ENCODE measurements at regions not wholly inside any gene's neighbourhood (a gene's known extent, or its start where the extent isn't known, plus 50 kb on each side); places are given as distances from the start of the nearest gene placed in this dataset.
"Not testable (repeated sequence)": the region's sequence is repeated elsewhere in the genome, so short reads cannot be mapped to it uniquely, and the experiment has no call there.

GRCh38 chr5:112576298-112576925 is 157.3 kb upstream of the EPB41L4A start:
- no peak for DNase-seq

GRCh38 chr5:112579599-112580170 is 158.0 kb upstream of the APC start:
- DNase-seq, result no peak

- no peak for DNase-seq
Measured at GRCh38 chr5:112581811-112582320, 155.8 kb upstream of the APC start.

DNA sequence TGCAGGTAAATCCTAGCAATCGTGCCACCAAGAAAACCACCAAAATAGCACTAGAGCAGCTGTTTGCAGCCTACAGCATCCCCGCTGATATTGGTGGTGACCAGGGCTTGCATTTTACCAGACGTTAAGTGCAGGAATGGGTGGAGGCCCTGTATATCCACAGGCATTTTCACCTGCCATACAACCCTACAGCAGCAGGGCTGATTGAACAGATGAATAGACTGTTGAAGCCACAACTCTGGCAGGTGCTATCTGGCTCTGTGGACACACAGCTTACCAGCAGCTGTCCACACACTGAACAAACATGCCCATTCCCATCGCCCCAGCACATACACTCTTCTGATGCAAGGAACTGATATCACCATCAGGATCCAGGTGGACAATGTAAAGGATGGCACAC is 154.5 kb upstream of the APC start:
- DNase-seq, result no peak

GRCh38 chr5:112584781-112585180 is 152.9 kb upstream of the APC start:
- DNase-seq, result no peak

GRCh38 chr5:112586596-112587062 is 151.1 kb upstream of the APC start:
- DNase-seq, result no peak

DNA sequence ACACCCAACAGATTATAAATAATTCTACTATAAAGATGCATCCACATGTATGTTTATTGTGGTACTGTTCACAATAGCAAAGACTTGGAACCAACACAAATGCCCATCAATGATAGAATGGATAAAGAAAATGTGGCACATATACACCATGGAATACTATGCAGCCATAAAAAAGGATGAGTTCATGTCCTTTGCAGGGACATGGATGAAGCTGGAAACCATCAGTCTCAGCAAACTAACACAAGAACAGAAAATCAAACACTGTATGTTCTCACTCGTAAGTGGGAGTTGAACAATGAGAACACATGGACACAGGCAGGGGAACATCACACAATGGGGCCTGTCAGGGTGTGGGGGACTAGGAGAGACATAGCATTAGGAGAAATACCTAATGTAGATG is 146.8 kb upstream of the APC start:
- not testable (repeated sequence) for DNase-seq

DNA sequence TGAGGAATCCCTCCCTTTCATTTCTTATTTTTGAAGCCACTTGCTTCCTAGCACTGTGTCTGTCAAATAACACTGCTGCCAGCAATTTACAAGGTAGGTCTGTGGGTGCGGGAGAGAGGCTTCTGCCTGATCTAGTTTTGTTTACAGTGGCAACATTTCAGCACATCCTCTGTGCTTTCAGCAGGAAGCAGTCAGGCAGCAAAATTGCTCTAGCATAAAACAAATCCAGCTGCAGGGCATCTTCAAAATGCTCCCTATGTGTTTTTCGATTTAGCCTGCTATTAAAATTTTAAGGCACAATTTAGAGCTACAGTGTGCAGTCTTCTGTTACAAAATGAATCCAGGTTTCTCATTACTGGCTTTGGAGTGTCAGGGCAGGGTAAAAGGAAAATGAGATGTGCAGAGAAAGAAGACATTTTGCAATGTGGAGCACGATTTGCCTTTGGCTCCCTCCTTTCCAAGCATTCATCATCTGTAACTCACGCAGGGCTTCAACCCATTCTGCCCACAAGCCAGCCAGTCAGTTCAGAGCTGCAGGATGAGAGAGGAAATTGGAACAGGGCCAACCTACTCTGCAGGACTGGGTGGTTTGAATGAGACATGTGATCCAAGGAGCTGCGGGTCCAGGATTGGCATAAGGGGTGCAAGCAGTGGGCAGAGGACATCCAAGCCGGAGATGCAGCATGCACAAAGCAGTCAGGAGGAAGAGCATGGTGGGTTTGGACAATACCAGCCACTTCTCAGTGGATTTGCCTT is 143.4 kb upstream of the APC start:
- DNase-seq, result peak; percentile 62

GRCh38 chr5:112594941-112595340 is 142.7 kb upstream of the APC start:
- DNase-seq, result no peak

GRCh38 chr5:112597831-112598230 is 139.9 kb upstream of the APC start:
- DNase-seq, result no peak

GRCh38 chr5:112600510-112600909 is 137.2 kb upstream of the APC start:
- DNase-seq, result not testable (repeated sequence)

DNA sequence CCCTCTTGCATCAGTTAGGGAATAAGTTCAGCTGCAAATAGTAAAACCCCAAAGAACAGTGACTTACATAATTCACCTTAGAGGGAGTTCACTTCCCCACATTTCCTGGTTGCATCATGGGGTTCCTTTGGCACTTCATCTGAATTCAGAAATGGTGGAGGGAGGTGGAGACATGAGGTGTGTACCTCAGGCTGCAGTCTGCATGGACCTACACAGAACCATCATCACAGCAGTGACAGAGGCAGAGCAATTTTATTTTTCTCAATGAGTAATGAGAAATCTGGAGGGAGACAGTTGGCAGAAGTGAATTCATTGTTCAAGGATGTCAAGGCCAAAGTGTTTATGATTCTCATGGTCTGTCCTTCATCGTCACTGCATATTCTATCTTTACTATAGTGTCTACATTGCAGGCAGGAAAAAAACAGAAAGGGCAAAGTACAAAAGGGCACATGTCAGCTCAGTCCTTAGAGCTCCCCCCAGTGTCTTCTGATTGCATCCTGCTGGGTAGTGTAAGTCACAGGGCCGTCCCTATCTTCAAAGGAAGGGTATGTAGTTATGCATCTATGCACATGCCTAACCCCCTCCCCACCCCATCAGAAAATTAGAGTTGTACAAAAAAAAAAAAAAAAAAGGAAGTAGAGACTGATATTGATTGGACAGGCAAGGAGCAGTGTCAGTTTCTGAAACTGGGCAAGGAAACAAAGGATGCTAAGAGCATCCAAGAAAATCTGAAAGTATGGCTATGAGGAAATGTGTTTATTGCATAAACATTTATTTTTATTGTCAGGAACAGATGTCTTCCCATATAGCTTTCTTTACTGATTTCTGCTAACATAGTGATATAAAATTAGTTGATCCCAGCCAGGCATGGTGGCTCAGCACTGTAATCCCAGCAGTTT is 132.7 kb upstream of the APC start:
- no peak for DNase-seq

GRCh38 chr5:112608975-112609374 is 128.7 kb upstream of the APC start:
- DNase-seq, result no peak

- no peak for DNase-seq
Measured at GRCh38 chr5:112612663-112613062, 125.0 kb upstream of the APC start.

DNA sequence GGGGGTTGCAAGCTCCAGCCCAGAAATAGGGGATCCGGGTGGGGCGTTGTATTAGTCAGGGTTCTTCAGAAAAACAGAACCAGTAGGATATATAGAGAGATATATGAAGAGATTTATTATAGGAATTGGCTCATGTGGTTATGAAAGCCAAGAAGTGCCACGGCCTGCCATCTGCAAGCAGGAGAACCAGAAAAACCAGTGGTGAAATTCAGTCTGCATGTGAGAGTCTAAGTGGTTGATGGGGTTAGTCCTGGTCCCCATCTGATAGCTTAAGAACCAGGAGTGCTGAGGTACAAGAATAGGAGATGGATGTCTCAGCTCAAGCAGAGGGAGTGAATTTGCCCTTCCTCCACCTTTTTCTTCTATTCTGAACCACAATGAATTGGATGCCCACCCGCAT is 123.4 kb upstream of the APC start:
- DNase-seq, result no peak

GRCh38 chr5:112614986-112615385 is 122.7 kb upstream of the APC start:
- DNase-seq, result no peak

DNA sequence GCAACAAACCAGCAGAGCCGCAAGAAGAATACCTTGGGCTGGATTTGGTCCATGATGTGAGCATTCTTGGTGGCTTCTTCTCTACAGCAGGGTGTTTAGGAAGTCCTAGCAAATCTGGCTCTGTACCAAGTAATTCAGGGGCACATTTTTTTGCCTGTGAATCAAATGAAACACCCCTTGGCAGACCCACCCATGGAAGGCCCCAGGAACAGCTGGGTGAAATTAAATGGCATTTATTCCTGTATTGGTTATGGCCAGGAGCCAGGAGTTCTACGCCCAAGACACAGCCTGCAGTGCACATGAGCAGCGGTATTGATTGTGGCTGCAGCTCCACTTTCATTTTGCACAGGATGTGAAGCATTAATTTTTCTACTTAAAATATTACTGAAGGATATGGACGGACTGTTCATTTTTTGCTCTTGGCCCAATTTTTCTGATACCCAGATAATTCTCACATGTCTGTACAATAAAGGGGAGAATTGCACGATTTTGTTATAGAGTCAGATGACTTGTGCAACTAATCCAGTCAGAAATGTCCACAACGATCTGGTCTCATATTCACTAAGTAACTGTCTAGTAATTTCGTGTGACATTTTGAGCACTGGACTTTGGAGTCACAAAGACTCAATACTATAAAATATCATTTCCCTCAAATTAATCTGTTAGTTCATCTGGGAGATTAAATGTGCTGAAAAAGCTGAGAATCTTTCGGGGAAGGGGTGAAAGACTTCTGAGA is 120.7 kb upstream of the APC start:
- no peak for DNase-seq

DNA sequence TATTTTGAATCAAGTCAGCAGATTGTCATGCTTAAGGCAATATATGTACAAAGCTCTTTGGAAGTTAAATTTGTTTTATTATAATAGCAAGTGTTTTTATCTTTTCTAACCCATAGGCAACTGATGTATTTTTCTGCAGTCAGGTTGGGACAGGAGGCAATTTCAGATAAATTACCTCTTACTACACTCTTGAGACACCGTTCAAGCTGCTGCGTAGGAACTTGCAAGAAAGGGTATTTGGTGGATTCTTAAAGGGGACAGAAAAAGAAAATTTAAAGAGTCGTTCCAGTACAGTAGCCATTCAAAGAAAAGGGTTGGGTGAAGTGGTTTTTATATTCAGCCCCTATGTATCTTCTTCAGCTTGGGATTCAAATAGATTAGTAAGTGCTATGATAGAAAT is 112.4 kb upstream of the APC start:
- DNase-seq, result no peak

DNA sequence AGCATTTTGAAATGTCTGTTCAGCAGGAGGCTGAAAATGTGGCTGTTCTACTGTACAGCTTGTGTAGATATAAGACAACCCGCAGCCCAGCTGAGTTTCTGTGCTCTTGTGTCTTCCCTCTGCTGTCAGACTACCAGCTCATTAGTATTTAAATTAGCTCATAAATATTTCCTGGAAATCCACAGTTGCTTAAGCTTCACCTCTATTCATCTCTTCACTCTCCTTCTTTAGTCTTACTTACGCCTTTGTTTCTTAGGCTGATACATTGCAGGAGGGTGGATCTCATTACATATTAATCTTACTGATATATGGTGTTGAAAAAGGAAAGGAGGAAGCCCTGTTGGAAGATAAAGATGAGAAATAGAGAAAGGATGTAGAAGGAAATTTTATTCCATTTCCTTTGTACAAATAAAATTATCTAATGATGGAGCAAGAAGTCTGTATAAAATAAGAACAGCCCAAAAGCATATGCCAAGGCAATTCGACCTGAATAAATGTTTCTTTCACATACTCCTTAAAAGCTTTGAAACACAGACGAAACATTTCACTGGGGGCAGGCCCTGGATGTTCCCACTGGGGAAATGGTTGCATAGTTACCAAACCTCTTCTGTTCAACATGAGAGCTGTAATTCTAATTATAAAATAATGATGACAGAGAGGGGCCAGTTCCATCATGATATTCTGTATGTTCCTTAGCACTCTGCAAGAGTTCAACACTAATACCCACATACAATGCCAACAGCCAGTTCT is 111.8 kb upstream of the APC start:
- DNase-seq, result peak; percentile 30

DNA sequence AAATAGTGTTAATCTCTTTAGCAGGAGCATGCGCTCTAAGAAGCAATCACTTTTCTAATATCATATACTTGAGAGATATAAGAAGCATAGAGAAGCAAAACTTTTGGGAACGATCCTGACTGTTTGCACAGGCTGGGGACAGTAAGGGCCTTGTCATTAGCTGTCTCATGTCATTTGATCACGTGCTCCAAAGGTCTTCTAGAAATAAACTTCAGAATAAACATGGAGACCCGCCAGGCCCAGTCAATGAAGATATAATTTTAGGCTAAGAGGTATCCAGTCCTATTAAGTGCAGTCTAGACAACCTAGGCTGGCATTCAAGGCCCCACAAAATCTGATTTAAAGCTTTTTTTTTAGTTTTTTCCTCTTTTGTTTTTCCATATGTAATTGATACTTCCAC is 111.0 kb upstream of the APC start:
- DNase-seq, result no peak

GRCh38 chr5:112628214-112628980 is 109.3 kb upstream of the APC start:
- DNase-seq, result peak; percentile 47
